GM23248 (cell line): ENCODE measurements at regions not wholly inside any gene's neighbourhood (a gene's known extent, or its start where the extent isn't known, plus 50 kb on each side); places are given as distances from the start of the nearest gene placed in this dataset.

Experiments
- EZH2 ChIP-seq: fragments of 200-600 bp; sonication (generic); IDR thresholded peaks from 2 replicates; pipeline ENCODE4 v1.6.1; 2018; ENCODE audit warnings: antibody characterized with exemption, mild to moderate bottlenecking; ENCODE audit not compliant: insufficient read depth, poor library complexity, severe bottlenecking
- EZH2phosphoT487 ChIP-seq: fragments of 200-600 bp; sonication (generic); IDR thresholded peaks from 2 replicates; pipeline ENCODE4 v1.6.1; 2018; ENCODE audit warnings: antibody characterized with exemption, moderate library complexity, mild to moderate bottlenecking, low read depth; ENCODE audit not compliant: insufficient read depth

GRCh38 chr3:194998948-194999347 is 272.0 kb downstream of the XXYLT1 start:
- TF ChIP-seq EZH2, result no peak
- TF ChIP-seq EZH2phosphoT487, result no peak
